ENCODE measurements at regions not wholly inside any gene's neighbourhood (a gene's known extent, or its start where the extent isn't known, plus 50 kb on each side); places are given as distances from the start of the nearest gene placed in this dataset.
"Not testable (repeated sequence)": the region's sequence is repeated elsewhere in the genome, so short reads cannot be mapped to it uniquely, and the experiment has no call there.

DNA sequence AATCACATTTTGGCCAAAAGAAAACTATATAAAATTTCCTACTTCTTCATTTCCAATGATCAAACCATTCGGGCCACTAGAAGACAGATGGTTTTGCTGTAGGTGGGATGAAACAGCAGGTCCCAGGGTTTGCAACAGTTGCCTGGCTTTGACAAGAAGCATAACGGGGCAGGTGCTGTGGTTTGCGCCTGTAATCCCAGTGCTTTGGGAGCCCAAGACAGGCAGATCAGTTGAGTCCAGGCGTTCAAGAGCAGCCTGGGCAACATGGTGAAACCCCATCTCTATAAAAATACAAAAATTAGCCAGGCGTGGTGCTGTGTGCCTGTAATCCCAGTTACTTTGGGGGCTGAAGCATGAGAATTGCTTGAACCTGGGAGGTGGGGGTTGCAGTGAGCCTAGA, 81.4 kb upstream of the XPO1 start:
- no peak overlapping the region for H3K9ac ChIP-seq (ENCODE audit: low read depth, low read length)
- no peaks in the 10 kb centered on the region for H3K27me3 ChIP-seq (ENCODE audit: insufficient read depth, low read length)
- 96% methylated on average over 5 of the region's 5 CpGs for WGBS
- H3K36me3 ChIP-seq (ENCODE audit: insufficient read depth, low read length): no peaks in the 10 kb centered on the region
- no peaks in the 10 kb centered on the region for H3K9me3 ChIP-seq (ENCODE audit: insufficient read depth, low read depth, low read length)
- H3K4me3 ChIP-seq (ENCODE audit: low read length): no peak overlapping the region
- H3K4me1 ChIP-seq (ENCODE audit: insufficient read depth, low read length): peaks cover 4% of the 10 kb centered on the region; the same call in 1 of the 2 replicates
- H3K27ac ChIP-seq (ENCODE audit: low read depth, low read length): no peak overlapping the region

GRCh38 chr2:61617610-61618009, 79.5 kb upstream of the XPO1 start:
- 91% methylated on average over 2 of the region's 2 CpGs for WGBS
- H3K4me1 ChIP-seq (ENCODE audit: insufficient read depth, low read length): peaks cover 4% of the 10 kb centered on the region; the same call in 1 of the 2 replicates
- no peaks in the 10 kb centered on the region for H3K9me3 ChIP-seq (ENCODE audit: insufficient read depth, low read depth, low read length)
- no peak overlapping the region for H3K27ac ChIP-seq (ENCODE audit: low read depth, low read length)
- H3K27me3 ChIP-seq (ENCODE audit: insufficient read depth, low read length): no peaks in the 10 kb centered on the region
- H3K9ac ChIP-seq (ENCODE audit: low read depth, low read length): no peak overlapping the region
- H3K4me3 ChIP-seq (ENCODE audit: low read length): no peak overlapping the region
- no peaks in the 10 kb centered on the region for H3K36me3 ChIP-seq (ENCODE audit: insufficient read depth, low read length)

DNA sequence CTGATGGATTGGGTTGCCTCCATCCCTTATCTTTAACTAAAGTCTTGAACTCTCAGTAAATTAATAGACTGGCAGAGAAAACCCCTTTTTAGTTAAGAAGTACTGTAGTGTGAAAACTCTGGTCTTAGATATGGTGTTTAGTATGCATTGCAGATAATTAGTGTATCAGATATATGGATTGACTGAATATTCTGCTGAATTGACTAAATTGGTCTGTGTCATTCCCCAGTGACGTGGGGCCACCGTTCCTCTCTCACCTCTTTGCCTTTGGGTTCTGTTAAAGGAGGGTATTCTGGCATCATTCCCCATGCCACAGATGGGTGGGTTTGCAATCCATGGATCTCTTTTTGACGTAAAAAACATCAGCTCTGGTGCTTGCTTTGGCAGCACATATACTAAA, 67.1 kb upstream of the XPO1 start:
- WGBS: 93% methylated on average over 3 of the region's 3 CpGs

GRCh38 chr2:61604433-61604832, 66.3 kb upstream of the XPO1 start:
- Histone ChIP-seq H3K9ac (ENCODE audit: low read depth, low read length) (no peak overlapping the region), H3K4me3 (ENCODE audit: low read length) (no peak overlapping the region), H3K27ac (ENCODE audit: low read depth, low read length) (no peak overlapping the region), H3K4me1 (ENCODE audit: insufficient read depth, low read length) (no peaks in the 10 kb centered on the region), H3K27me3 (ENCODE audit: insufficient read depth, low read length) (no peaks in the 10 kb centered on the region), H3K36me3 (ENCODE audit: insufficient read depth, low read length) (no peaks in the 10 kb centered on the region), H3K9me3 (ENCODE audit: insufficient read depth, low read depth, low read length) (no peaks in the 10 kb centered on the region)
- 80% methylated on average over 1 of the region's 2 CpGs for WGBS

More for the DNA sequence above, 67.1 kb upstream of the XPO1 start:
- H3K27me3 ChIP-seq (ENCODE audit: insufficient read depth, low read length): no peaks in the 10 kb centered on the region
- H3K9me3 ChIP-seq (ENCODE audit: insufficient read depth, low read depth, low read length): no peaks in the 10 kb centered on the region
- H3K27ac ChIP-seq (ENCODE audit: low read depth, low read length): no peak overlapping the region
- no peak overlapping the region for H3K9ac ChIP-seq (ENCODE audit: low read depth, low read length)
- no peaks in the 10 kb centered on the region for H3K4me1 ChIP-seq (ENCODE audit: insufficient read depth, low read length)
- no peaks in the 10 kb centered on the region for H3K36me3 ChIP-seq (ENCODE audit: insufficient read depth, low read length)
- H3K4me3 ChIP-seq (ENCODE audit: low read length): no peak overlapping the region

DNA sequence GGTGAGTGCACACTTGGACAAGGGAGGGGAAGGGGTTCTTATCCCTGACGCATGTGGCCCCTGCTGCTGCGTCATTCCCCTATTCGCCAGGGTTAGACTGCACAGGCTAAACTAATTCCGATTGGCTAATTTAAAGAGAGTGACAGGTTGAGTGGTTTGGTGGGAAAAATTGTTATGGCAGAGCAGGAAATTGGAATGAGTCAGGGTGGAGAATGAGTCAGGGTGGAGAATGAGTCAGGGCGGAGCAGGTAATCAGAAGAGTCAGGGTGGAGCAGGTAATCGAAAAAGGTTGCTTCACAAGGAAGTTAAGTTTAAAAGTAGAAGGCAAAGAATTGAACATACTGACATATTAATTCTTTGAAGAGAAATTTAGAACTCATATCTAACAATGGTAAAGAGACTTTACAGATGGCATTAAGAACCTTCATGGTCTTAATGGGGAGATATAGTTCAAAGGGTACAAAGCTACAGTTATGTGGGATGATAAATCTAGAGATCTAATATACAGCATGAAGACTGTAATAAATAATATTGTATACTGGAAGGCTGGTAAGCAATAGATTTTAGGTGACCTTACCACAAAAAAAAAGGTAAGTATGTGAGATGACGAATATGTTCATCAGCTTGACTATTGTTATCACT, 60.5 kb upstream of the XPO1 start:
- not testable (repeated sequence) for H3K9ac ChIP-seq (ENCODE audit: low read depth, low read length); H3K36me3 ChIP-seq (ENCODE audit: insufficient read depth, low read length); H3K9me3 ChIP-seq (ENCODE audit: insufficient read depth, low read depth, low read length); H3K27me3 ChIP-seq (ENCODE audit: insufficient read depth, low read length); H3K4me3 ChIP-seq (ENCODE audit: low read length)
- Histone ChIP-seq H3K27ac (ENCODE audit: low read depth, low read length) (peak overlapping the region; percentile 98; the same call in 1 of the 2 replicates), H3K4me1 (ENCODE audit: insufficient read depth, low read length) (peaks cover 19% of the 10 kb centered on the region)
- 93% methylated on average over 6 of the region's 7 CpGs for WGBS

- Histone ChIP-seq H3K36me3 (ENCODE audit: insufficient read depth, low read length) (no peaks in the 10 kb centered on the region), H3K4me1 (ENCODE audit: insufficient read depth, low read length) (peaks cover 19% of the 10 kb centered on the region), H3K27me3 (ENCODE audit: insufficient read depth, low read length) (no peaks in the 10 kb centered on the region), H3K4me3 (ENCODE audit: low read length) (no peak overlapping the region), H3K9ac (ENCODE audit: low read depth, low read length) (peak overlapping the region; percentile 62), H3K27ac (ENCODE audit: low read depth, low read length) (peak overlapping the region; percentile 98), H3K9me3 (ENCODE audit: insufficient read depth, low read depth, low read length) (peaks cover 3% of the 10 kb centered on the region; the same call in 1 of the 2 replicates)
- 49% methylated on average over 8 of the region's 9 CpGs for WGBS
Observed at GRCh38 chr2:61597300-61598289, 59.4 kb upstream of the XPO1 start.

DNA sequence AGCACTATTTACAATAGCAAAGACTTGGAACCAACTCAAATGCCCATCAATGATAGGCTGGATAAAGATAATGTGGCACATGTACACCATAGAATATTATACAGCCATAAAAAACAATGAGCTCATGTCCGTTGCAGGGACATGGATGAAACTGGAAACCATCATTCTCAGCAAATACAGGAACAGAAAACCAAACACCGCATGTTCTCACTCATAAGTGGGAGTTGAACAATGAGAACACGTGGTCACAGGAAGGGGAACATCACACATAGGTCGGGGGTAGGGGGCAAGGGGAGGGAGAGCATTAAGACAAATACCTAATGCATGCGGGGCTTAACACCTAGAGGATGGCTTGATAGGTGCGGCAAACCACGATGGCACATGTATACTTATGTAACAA, 56.0 kb upstream of the XPO1 start:
- not testable (repeated sequence) for H3K9ac ChIP-seq (ENCODE audit: low read depth, low read length); H3K36me3 ChIP-seq (ENCODE audit: insufficient read depth, low read length); H3K27ac ChIP-seq (ENCODE audit: low read depth, low read length); H3K4me3 ChIP-seq (ENCODE audit: low read length); H3K27me3 ChIP-seq (ENCODE audit: insufficient read depth, low read length); H3K9me3 ChIP-seq (ENCODE audit: insufficient read depth, low read depth, low read length)
- peaks cover 19% of the 10 kb centered on the region for H3K4me1 ChIP-seq (ENCODE audit: insufficient read depth, low read length)
- 97% methylated on average over 6 of the region's 7 CpGs for WGBS

GRCh38 chr2:61593648-61594047, 55.5 kb upstream of the XPO1 start:
- not testable (repeated sequence) for H3K27ac ChIP-seq (ENCODE audit: low read depth, low read length)

GRCh38 chr2:61590214-61590613, 52.1 kb upstream of the XPO1 start:
- Histone ChIP-seq H3K9me3 (ENCODE audit: insufficient read depth, low read depth, low read length) (peaks cover 3% of the 10 kb centered on the region; the same call in 1 of the 2 replicates), H3K27ac (ENCODE audit: low read depth, low read length) (no peak overlapping the region), H3K27me3 (ENCODE audit: insufficient read depth, low read length) (no peaks in the 10 kb centered on the region), H3K4me3 (ENCODE audit: low read length) (no peak overlapping the region), H3K9ac (ENCODE audit: low read depth, low read length) (no peak overlapping the region), H3K4me1 (ENCODE audit: insufficient read depth, low read length) (peaks cover 5% of the 10 kb centered on the region; the same call in 1 of the 2 replicates), H3K36me3 (ENCODE audit: insufficient read depth, low read length) (no peaks in the 10 kb centered on the region)
- WGBS: 93% methylated on average over 2 of the region's 2 CpGs

More at GRCh38 chr2:61593648-61594047, 55.5 kb upstream of the XPO1 start:
- H3K27me3 ChIP-seq (ENCODE audit: insufficient read depth, low read length); H3K36me3 ChIP-seq (ENCODE audit: insufficient read depth, low read length); H3K4me3 ChIP-seq (ENCODE audit: low read length); H3K9me3 ChIP-seq (ENCODE audit: insufficient read depth, low read depth, low read length); H3K9ac ChIP-seq (ENCODE audit: low read depth, low read length): not testable (repeated sequence)
- WGBS: 85% methylated on average over 3 of the region's 3 CpGs
- H3K4me1 ChIP-seq (ENCODE audit: insufficient read depth, low read length): peaks cover 19% of the 10 kb centered on the region

GRCh38 chr2:61588566-61588965, 50.4 kb upstream of the XPO1 start:
- Histone ChIP-seq H3K4me1 (ENCODE audit: insufficient read depth, low read length) (peaks cover 5% of the 10 kb centered on the region; the same call in 1 of the 2 replicates), H3K9me3 (ENCODE audit: insufficient read depth, low read depth, low read length) (peaks cover 3% of the 10 kb centered on the region; the same call in 1 of the 2 replicates), H3K36me3 (ENCODE audit: insufficient read depth, low read length) (no peaks in the 10 kb centered on the region), H3K27ac (ENCODE audit: low read depth, low read length) (no peak overlapping the region), H3K27me3 (ENCODE audit: insufficient read depth, low read length) (no peaks in the 10 kb centered on the region), H3K9ac (ENCODE audit: low read depth, low read length) (no peak overlapping the region), H3K4me3 (ENCODE audit: low read length) (no peak overlapping the region)
- 100% methylated on average over 2 of the region's 2 CpGs for WGBS

All from HUES64 (cell line).